Lung (tissue), 11 donors: ENCODE measurements at regions not wholly inside any gene's neighbourhood (a gene's known extent, or its start where the extent isn't known, plus 50 kb on each side); places are given as distances from the start of the nearest gene placed in this dataset.

Source experiments
- ATAC-seq: fragments of 200-7000 bp; cut with Tn5 transposase; one replicate; pipeline ENCODE4 v1.9.1; 2020; ENCODE audit warnings: moderate number of reproducible peaks; ENCODE audit not compliant: insufficient read depth, low FRiP score
- DNase-seq, 3 donors: peaks; one replicate each; pipeline ENCODE4 v3.0.0-alpha.2; 2013 to 2017
- H3K27ac ChIP-seq, 2 donors: one replicate each; pipeline ENCODE4 v1.5.1; 2013; ENCODE audit warnings: mild to moderate bottlenecking in 2 of 2, moderate library complexity in 2 of 2, control low read depth in 1 of 2, inconsistent platforms in 1 of 2, low read depth in 1 of 2, low read length in 1 of 2
- H3K27me3 ChIP-seq, 3 donors: one replicate each; pipeline ENCODE4 v1.5.1; 2013; ENCODE audit warnings: low read length in 2 of 3; ENCODE audit not compliant: control insufficient read depth in 3 of 3, insufficient read depth in 3 of 3
- H3K36me3 ChIP-seq, 4 donors: one replicate each; pipeline ENCODE4 v1.5.1; 2013; ENCODE audit warnings: low read length in 4 of 4, mild to moderate bottlenecking in 1 of 4, moderate library complexity in 1 of 4; ENCODE audit not compliant: control insufficient read depth in 4 of 4, insufficient read depth in 4 of 4
- H3K4me1 ChIP-seq, 5 donors: one replicate each; pipeline ENCODE4 v1.5.1; 2013; ENCODE audit warnings: low read length in 5 of 5, mild to moderate bottlenecking in 2 of 5, moderate library complexity in 1 of 5; ENCODE audit not compliant: control insufficient read depth in 5 of 5, insufficient read depth in 5 of 5
- H3K4me3 ChIP-seq: one replicate; pipeline ENCODE4 v1.5.1; 2013; ENCODE audit warnings: mild to moderate bottlenecking, control low read depth, moderate library complexity
- H3K9ac ChIP-seq, 2 donors: one replicate each; pipeline ENCODE4 v1.5.1; 2013; ENCODE audit warnings: low read length in 2 of 2, control low read depth in 1 of 2; ENCODE audit not compliant: insufficient read depth in 1 of 2
- H3K9me3 ChIP-seq, 4 donors: one replicate each; pipeline ENCODE4 v1.5.1; 2013; ENCODE audit warnings: low read length in 3 of 4, mild to moderate bottlenecking in 1 of 4, moderate library complexity in 1 of 4; ENCODE audit not compliant: control insufficient read depth in 4 of 4, insufficient read depth in 3 of 4
- CTCF ChIP-seq: IDR thresholded peaks from 2 replicates; pipeline ENCODE4 v1.5.1; 2012; ENCODE audit warnings: mild to moderate bottlenecking; ENCODE audit errors: control extremely low read depth, extremely low read depth
- WGBS, 2 donors: extraction: QIAGEN DNeasy Blood & Tissue Kit; methylation state at CpG; one replicate each; pipeline ENCODE4 v1.1.7; 2013; 5-methylcytosine and 5-hydroxymethylcytosine counted together
- donor health status: control.
- donor health status: control.
- donor health status: Bipolar disorder and iron deficiency.
- donor health status: healthy.
- donor health status: DM: yes; HTN: yes; CAD: no.

GRCh38 chrX:39335513-39336235 lies 534.4 kb downstream of the MID1IP1 start:
- Histone ChIP-seq H3K4me1 (peaks cover 0 to 28% (median 6%) of the 10 kb centered on the region in 5 donors), H3K4me3 (no peak overlapping the region), H3K9ac (no peak overlapping the region), H3K9me3 (peaks cover 0 to 2% (median 0%) of the 10 kb centered on the region in 4 donors), H3K27me3 (peaks cover 0 to 18% (median 0%) of the 10 kb centered on the region in 3 donors), H3K27ac (peak overlapping the region in 1 of 2 donors; percentile 33), H3K36me3 (no peaks in the 10 kb centered on the region)
- WGBS, 2 donors: 55 to 61% methylated on average over 6 of the region's 6 CpGs
- DNase-seq (peak in 2 of 3 donors; percentile 15 to 35), ATAC-seq (no peak)
- no peak for TF ChIP-seq CTCF

GRCh38 chrX:39336671-39337311 lies 535.5 kb downstream of the MID1IP1 start:
- H3K36me3 ChIP-seq: no peaks in the 10 kb centered on the region
- H3K9ac ChIP-seq: peak overlapping the region in 1 of 2 donors; percentile 40
- H3K9me3 ChIP-seq: peaks cover 0 to 2% (median 0%) of the 10 kb centered on the region in 4 donors
- 26 to 29% methylated on average over 5 of the region's 5 CpGs for WGBS, 2 donors
- no peak for TF ChIP-seq CTCF
- H3K27me3 ChIP-seq: peaks cover 0 to 27% (median under 1%) of the 10 kb centered on the region in 3 donors
- ATAC-seq (no peak), DNase-seq (peak; percentile 72 to 90 (median 88))
- no peak overlapping the region for H3K4me3 ChIP-seq
- H3K4me1 ChIP-seq: peaks cover 0 to 28% (median 6%) of the 10 kb centered on the region in 5 donors
- H3K27ac ChIP-seq: peak overlapping the region in 1 of 2 donors; percentile 57

DNA sequence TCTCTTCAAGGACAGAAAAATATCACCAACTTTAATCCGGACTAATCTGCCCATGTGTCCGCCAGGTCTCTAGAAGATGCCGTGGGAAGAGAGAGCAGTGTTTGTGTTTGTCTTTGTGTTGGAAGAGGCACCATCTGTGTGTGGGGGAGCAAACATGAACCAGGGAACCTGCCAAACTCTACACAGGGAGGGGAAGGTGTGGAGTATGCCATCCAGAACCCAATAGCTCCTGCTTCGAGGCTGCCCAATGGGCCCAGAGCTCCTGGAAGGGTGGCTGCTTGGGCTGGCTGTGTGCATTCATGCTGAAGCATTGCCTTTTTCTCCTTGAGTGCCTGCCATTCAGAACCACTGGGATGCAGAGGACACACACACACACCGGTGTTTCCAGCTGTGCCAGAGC lies 536.2 kb downstream of the MID1IP1 start:
- Histone ChIP-seq H3K36me3 (no peaks in the 10 kb centered on the region), H3K9ac (no peak overlapping the region), H3K27ac (peak overlapping the region in 1 of 2 donors; percentile 27), H3K4me1 (peaks cover 0 to 28% (median 6%) of the 10 kb centered on the region in 5 donors), H3K4me3 (no peak overlapping the region), H3K9me3 (peaks cover 0 to 2% (median 0%) of the 10 kb centered on the region in 4 donors), H3K27me3 (peaks cover 0 to 24% (median 4%) of the 10 kb centered on the region in 3 donors)
- TF ChIP-seq CTCF: no peak
- ATAC-seq (no peak), DNase-seq (peak in 1 of 3 donors; percentile 19)
- WGBS, 2 donors: 70 to 75% methylated on average over 5 of the region's 5 CpGs
